H9 (cell line): ENCODE measurements at regions not wholly inside any gene's neighbourhood (a gene's known extent, or its start where the extent isn't known, plus 50 kb on each side); places are given as distances from the start of the nearest gene placed in this dataset.

Experiments used
- DNase-seq: peaks from one replicate; pipeline ENCODE4 v3.0.0-alpha.2; 2017
- H2AFZ ChIP-seq: one replicate; pipeline ENCODE4 v1.6.1; 2013; ENCODE audit warnings: mild to moderate bottlenecking, low read length, control low read depth, moderate library complexity
- H2AK5ac ChIP-seq: 2 replicates; pipeline ENCODE4 v1.6.1; 2013; ENCODE audit warnings: low read length, control low read depth, mixed read lengths; ENCODE audit not compliant: insufficient read length
- H2BK120ac ChIP-seq: one replicate; pipeline ENCODE4 v1.6.1; 2013; ENCODE audit warnings: low read depth, mild to moderate bottlenecking, low read length, control low read depth, inconsistent platforms; ENCODE audit not compliant: poor library complexity, severe bottlenecking
- H2BK12ac ChIP-seq: 2 replicates; pipeline ENCODE4 v1.6.1; 2013; ENCODE audit warnings: low read length, control low read depth, mixed read lengths, low read depth; ENCODE audit not compliant: insufficient read length
- H2BK15ac ChIP-seq: 2 replicates; pipeline ENCODE4 v1.6.1; 2013; ENCODE audit warnings: low read depth, low read length, control low read depth
- H2BK20ac ChIP-seq: one replicate; pipeline ENCODE4 v1.6.1; 2013; ENCODE audit warnings: low read depth, mild to moderate bottlenecking, low read length, control low read depth, inconsistent platforms; ENCODE audit not compliant: poor library complexity, severe bottlenecking
- H2BK5ac ChIP-seq: 2 replicates; pipeline ENCODE4 v1.6.1; 2013; ENCODE audit warnings: low read length, control low read depth, mixed read lengths; ENCODE audit not compliant: insufficient read length
- H3K14ac ChIP-seq: 2 replicates; pipeline ENCODE4 v1.6.1; 2013; ENCODE audit warnings: low read length, control low read depth; ENCODE audit not compliant: insufficient read depth
- H3K18ac ChIP-seq: 2 replicates; pipeline ENCODE4 v1.6.1; 2013; ENCODE audit warnings: low read depth, mild to moderate bottlenecking, mixed read lengths, low read length, control low read depth; ENCODE audit not compliant: insufficient read length
- H3K23ac ChIP-seq: 2 replicates; pipeline ENCODE4 v1.6.1; 2013; ENCODE audit warnings: low read length, control low read depth, mixed read lengths, low read depth; ENCODE audit not compliant: insufficient read length
- H3K23me2 ChIP-seq: 2 replicates; pipeline ENCODE4 v1.6.1; 2013; ENCODE audit warnings: low read depth, mild to moderate bottlenecking, mixed read lengths, low read length, control low read depth; ENCODE audit not compliant: insufficient read length, poor library complexity, severe bottlenecking
- H3K27ac ChIP-seq: 2 replicates; pipeline ENCODE4 v1.5.1; 2013; ENCODE audit warnings: low read length, control low read depth, mixed read lengths, low read depth; ENCODE audit not compliant: insufficient read length
- H3K27me3 ChIP-seq: 2 replicates; pipeline ENCODE4 v1.6.1; 2013; ENCODE audit warnings: low read length, control low read depth, inconsistent platforms; ENCODE audit not compliant: insufficient read depth
- H3K4ac ChIP-seq: 2 replicates; pipeline ENCODE4 v1.6.1; 2013; ENCODE audit warnings: low read depth, mild to moderate bottlenecking, control low read depth, inconsistent platforms, low read length, moderate library complexity
- H3K4me1 ChIP-seq: 2 replicates; pipeline ENCODE4 v1.6.1; 2013; ENCODE audit warnings: low read length, control low read depth, inconsistent platforms; ENCODE audit not compliant: insufficient read depth
- H3K4me2 ChIP-seq: 2 replicates; pipeline ENCODE4 v1.6.1; 2013; ENCODE audit warnings: low read length, control low read depth, mixed read lengths; ENCODE audit not compliant: insufficient read length, insufficient read depth
- H3K56ac ChIP-seq: 2 replicates; pipeline ENCODE4 v1.6.1; 2013; ENCODE audit warnings: low read depth, mild to moderate bottlenecking, mixed read lengths, low read length, control low read depth; ENCODE audit not compliant: insufficient read length
- H3K79me1 ChIP-seq: 2 replicates; pipeline ENCODE4 v1.6.1; 2013; ENCODE audit warnings: low read depth, mild to moderate bottlenecking, moderate library complexity, low read length, control low read depth, inconsistent platforms; ENCODE audit not compliant: insufficient read depth, poor library complexity, severe bottlenecking
- H3K79me2 ChIP-seq: 2 replicates; pipeline ENCODE4 v1.6.1; 2013; ENCODE audit warnings: low read length, control low read depth, inconsistent platforms; ENCODE audit not compliant: insufficient read depth
- H3K9ac ChIP-seq: 2 replicates; pipeline ENCODE4 v1.6.1; 2013; ENCODE audit warnings: low read length, control low read depth, mixed read lengths; ENCODE audit not compliant: insufficient read length; ENCODE audit errors: extremely low read depth
- H3K9me3 ChIP-seq: one replicate; pipeline ENCODE4 v1.6.1; 2013; ENCODE audit warnings: low read depth, low read length, inconsistent platforms; ENCODE audit not compliant: control insufficient read depth
- H3T11ph ChIP-seq: one replicate; pipeline ENCODE4 v1.6.1; 2013; ENCODE audit warnings: mild to moderate bottlenecking, low read length, control low read depth, inconsistent platforms
- H4K20me1 ChIP-seq: one replicate; pipeline ENCODE4 v1.6.1; 2013; ENCODE audit not compliant: control insufficient read depth, insufficient read length, insufficient read depth
- H4K5ac ChIP-seq: 2 replicates; pipeline ENCODE4 v1.6.1; 2013; ENCODE audit warnings: low read depth, mild to moderate bottlenecking, mixed read lengths, low read length, control low read depth; ENCODE audit not compliant: insufficient read length
- H4K8ac ChIP-seq: replicated peaks from 2 replicates; pipeline ENCODE4 v1.6.1; 2013; ENCODE audit warnings: low read length, control low read depth, mixed read lengths, low read depth; ENCODE audit not compliant: insufficient read length
- H4K91ac ChIP-seq: 2 replicates; pipeline ENCODE4 v1.6.1; 2013; ENCODE audit warnings: low read depth, mild to moderate bottlenecking, moderate library complexity, mixed read lengths, low read length, control low read depth; ENCODE audit not compliant: insufficient read length
- H3K27ac Mint-ChIP-seq, 3 experiments: 2 replicates in 2 of 3; 3 replicates in 1 of 3; pipeline ENCODE4 v1.8.0; 2020 to 2021; ENCODE audit warnings: mixed read lengths in 3 of 3, mild to moderate bottlenecking in 1 of 3, moderate library complexity in 1 of 3
- H3K27me3 Mint-ChIP-seq: 2 replicates; pipeline ENCODE4 v1.8.0; 2021; ENCODE audit warnings: low read depth, mild to moderate bottlenecking, moderate library complexity, mixed read lengths
- H3K36me3 Mint-ChIP-seq, 3 experiments: 2 replicates in 2 of 3; 3 replicates in 1 of 3; pipeline ENCODE4 v1.8.0; 2020 to 2021; ENCODE audit warnings: low read depth in 3 of 3, mixed read lengths in 3 of 3; ENCODE audit not compliant: insufficient read depth in 1 of 3
- H3K4me1 Mint-ChIP-seq, 2 experiments: 2 replicates each; pipeline ENCODE4 v1.8.0; 2020; ENCODE audit warnings: mixed read lengths in 2 of 2
- H3K4me3 Mint-ChIP-seq, 2 experiments: 2 replicates in 1 of 2; 3 replicates in 1 of 2; pipeline ENCODE4 v1.8.0; 2020 to 2021; ENCODE audit warnings: mild to moderate bottlenecking in 2 of 2, mixed read lengths in 2 of 2, moderate library complexity in 1 of 2
- H3K9me3 Mint-ChIP-seq, 2 experiments: 2 replicates in 1 of 2; 3 replicates in 1 of 2; pipeline ENCODE4 v1.8.0; 2020; ENCODE audit warnings: mild to moderate bottlenecking in 2 of 2, mixed read lengths in 2 of 2, moderate library complexity in 1 of 2
- WGBS: extraction: QIAGEN DNeasy Blood & Tissue Kit; methylation state at CpG from one replicate; pipeline ENCODE4 v1.1.7; 2013; ENCODE audit warnings: missing lambda C conversion rate, low lambda C conversion rate, mixed read lengths; ENCODE audit not compliant: insufficient read length; ENCODE audit errors: extremely low coverage; 5-methylcytosine and 5-hydroxymethylcytosine counted together
- TF ChIP-seq, protein P1 (sequence below): fragments of 200-600 bp; sonication (generic); conservative IDR thresholded peaks from 3 replicates; pipeline ENCODE4 v1.8.0; 2021; ENCODE audit warnings: antibody characterized with exemption, mild to moderate bottlenecking

DNA sequence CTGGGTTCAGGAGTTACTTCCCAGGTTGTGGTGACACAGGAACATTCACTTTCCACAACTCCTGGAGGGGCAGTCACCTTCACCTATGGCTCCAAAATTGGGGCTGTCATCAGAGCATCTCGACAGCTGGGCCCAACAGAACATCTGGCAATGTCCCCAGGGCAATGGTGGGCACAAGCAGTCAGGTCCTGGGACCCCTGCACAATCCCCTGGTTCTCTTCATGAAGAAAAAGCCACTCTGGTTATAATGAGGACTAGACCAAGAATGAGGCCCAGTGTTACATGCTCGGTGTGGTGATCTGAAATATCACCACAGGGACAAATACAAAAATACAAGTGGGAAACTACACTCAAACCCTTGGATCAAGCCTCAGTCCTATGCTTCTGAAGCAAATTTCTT lies 89.0 kb upstream of the VPREB1 start:
- H3K9me3 Mint-ChIP-seq, result peaks cover 3 to 4% of the 10 kb centered on the region in 2 experiments; a peak in 3 of 5 replicates
- Histone ChIP-seq H2AK5ac (no peak overlapping the region), H2BK15ac (no peak overlapping the region), H3K23ac (no peak overlapping the region), H3K9me3 (no peaks in the 10 kb centered on the region), H3K79me1 (no peaks in the 10 kb centered on the region), H3K27me3 (peaks cover 56% of the 10 kb centered on the region), H2BK120ac (no peak overlapping the region), H3K9ac (no peak overlapping the region), H4K91ac (no peak overlapping the region), H3K4ac (no peak overlapping the region), H3K23me2 (no peaks in the 10 kb centered on the region), H3K4me2 (no peak overlapping the region), H2BK5ac (no peak overlapping the region), H2AFZ (no peak overlapping the region), H2BK12ac (no peak overlapping the region), H4K8ac (no peak overlapping the region), H3K27ac (no peak overlapping the region), H3T11ph (no peak overlapping the region), H3K18ac (no peak overlapping the region), H4K20me1 (no peaks in the 10 kb centered on the region), H3K56ac (no peak overlapping the region), H3K79me2 (no peaks in the 10 kb centered on the region), H2BK20ac (no peak overlapping the region), H4K5ac (no peak overlapping the region), H3K14ac (no peak overlapping the region), H3K4me1 (no peaks in the 10 kb centered on the region)
- WGBS, result no CpG with 5 or more reads among the region's 2 CpGs
- H3K4me3 Mint-ChIP-seq, result no peak overlapping the region
- H3K27me3 Mint-ChIP-seq, result peaks cover 99% of the 10 kb centered on the region
- TF ChIP-seq, protein P1, sequence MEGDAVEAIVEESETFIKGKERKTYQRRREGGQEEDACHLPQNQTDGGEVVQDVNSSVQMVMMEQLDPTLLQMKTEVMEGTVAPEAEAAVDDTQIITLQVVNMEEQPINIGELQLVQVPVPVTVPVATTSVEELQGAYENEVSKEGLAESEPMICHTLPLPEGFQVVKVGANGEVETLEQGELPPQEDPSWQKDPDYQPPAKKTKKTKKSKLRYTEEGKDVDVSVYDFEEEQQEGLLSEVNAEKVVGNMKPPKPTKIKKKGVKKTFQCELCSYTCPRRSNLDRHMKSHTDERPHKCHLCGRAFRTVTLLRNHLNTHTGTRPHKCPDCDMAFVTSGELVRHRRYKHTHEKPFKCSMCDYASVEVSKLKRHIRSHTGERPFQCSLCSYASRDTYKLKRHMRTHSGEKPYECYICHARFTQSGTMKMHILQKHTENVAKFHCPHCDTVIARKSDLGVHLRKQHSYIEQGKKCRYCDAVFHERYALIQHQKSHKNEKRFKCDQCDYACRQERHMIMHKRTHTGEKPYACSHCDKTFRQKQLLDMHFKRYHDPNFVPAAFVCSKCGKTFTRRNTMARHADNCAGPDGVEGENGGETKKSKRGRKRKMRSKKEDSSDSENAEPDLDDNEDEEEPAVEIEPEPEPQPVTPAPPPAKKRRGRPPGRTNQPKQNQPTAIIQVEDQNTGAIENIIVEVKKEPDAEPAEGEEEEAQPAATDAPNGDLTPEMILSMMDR, result no peak
- H3K36me3 Mint-ChIP-seq, result no peaks in the 10 kb centered on the region
- H3K4me1 Mint-ChIP-seq, result no peaks in the 10 kb centered on the region
- no peak overlapping the region for H3K27ac Mint-ChIP-seq
- no peak for DNase-seq
